ENCODE measurements at regions not wholly inside any gene's neighbourhood (a gene's known extent, or its start where the extent isn't known, plus 50 kb on each side); places are given as distances from the start of the nearest gene placed in this dataset.
A peak's percentile ranks its signal among the peaks of the same experiment; 100 is the strongest.

GRCh38 chr17:59479141-59479540 lies 86.3 kb upstream of the DHX40 start (continued):
- TF ChIP-seq ZNF800 (CRISPR knock-in tag; IDR thresholded peaks at IDR 0.05) (no peak), ZFP62 (CRISPR knock-in tag; IDR thresholded peaks at IDR 0.05) (no peak), DNMT3B (CRISPR knock-in tag; conservative IDR thresholded peaks at IDR 0.05) (no peak), SOX6 (IDR thresholded peaks at IDR 0.05) (no peak), SOX6 (CRISPR knock-in tag; IDR thresholded peaks at IDR 0.05) (0 out of 2 replicates have a peak, but pooled peaks have one; percentile 22), HNF4G (IDR thresholded peaks at IDR 0.05; ENCODE audit: borderline replicate concordance, low read depth, low read length) (0 out of 2 replicates have a peak, but pooled peaks have one; percentile 15), HNF4G (CRISPR knock-in tag; IDR thresholded peaks at IDR 0.05; ENCODE audit: borderline replicate concordance, low read depth) (no peak), LBX2 (CRISPR knock-in tag; IDR thresholded peaks at IDR 0.05; ENCODE audit: borderline replicate concordance) (no peak), ATF4 (CRISPR knock-in tag; IDR thresholded peaks at IDR 0.05) (no peak), ZNF652 (CRISPR knock-in tag; IDR thresholded peaks at IDR 0.05; ENCODE audit: borderline replicate concordance, low read depth) (no peak), U2AF2 (IDR thresholded peaks at IDR 0.05; ENCODE audit: low read depth, low read length) (0 out of 2 replicates have a peak, but pooled peaks have one; percentile 82), RCOR2 (CRISPR knock-in tag; IDR thresholded peaks at IDR 0.05) (no peak), SOX5 (CRISPR knock-in tag; IDR thresholded peaks at IDR 0.05; ENCODE audit: borderline replicate concordance) (0 out of 2 replicates have a peak, but pooled peaks have one; percentile 42), KIAA2018 (CRISPR knock-in tag; IDR thresholded peaks at IDR 0.05; ENCODE audit: borderline replicate concordance) (no peak)
